NCI-H526 (cell line): ENCODE measurements at regions not wholly inside any gene's neighbourhood (a gene's known extent, or its start where the extent isn't known, plus 50 kb on each side); places are given as distances from the start of the nearest gene placed in this dataset.

ENCODE experiments used
- DNase-seq, 2 experiments: peaks; one replicate each; lab custom pipeline; 2025; lab: John Stamatoyannopoulos, UW

GRCh38 chr7:51369746-51370145 is 53.1 kb upstream of the COBL start:
- peak in 1 of 2 experiments; percentile 62 for DNase-seq

- DNase-seq = peak in 1 of 2 experiments; percentile 44
Measured at GRCh38 chr7:51369228-51369627, 52.6 kb upstream of the COBL start.

DNA sequence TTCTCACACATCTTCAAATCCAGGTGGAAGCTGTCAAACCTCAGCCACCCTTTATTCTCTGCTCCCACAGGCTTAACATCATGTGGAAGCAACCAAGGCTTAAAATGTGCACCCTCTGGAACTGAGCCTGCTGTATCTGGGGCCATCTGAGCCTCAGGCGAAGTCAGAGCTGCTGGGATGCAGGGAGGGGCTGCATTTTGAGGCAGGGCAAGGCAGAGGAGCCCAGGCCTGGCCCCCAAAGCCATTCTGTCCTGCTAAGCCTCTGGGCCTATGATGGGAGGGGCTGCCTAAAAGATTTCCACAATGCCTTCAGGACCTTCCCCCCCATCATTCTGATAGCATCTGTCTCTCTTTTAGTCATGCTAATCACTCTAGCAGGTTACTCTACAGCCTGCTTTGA is 51.7 kb upstream of the COBL start:
- no peak for DNase-seq

DNA sequence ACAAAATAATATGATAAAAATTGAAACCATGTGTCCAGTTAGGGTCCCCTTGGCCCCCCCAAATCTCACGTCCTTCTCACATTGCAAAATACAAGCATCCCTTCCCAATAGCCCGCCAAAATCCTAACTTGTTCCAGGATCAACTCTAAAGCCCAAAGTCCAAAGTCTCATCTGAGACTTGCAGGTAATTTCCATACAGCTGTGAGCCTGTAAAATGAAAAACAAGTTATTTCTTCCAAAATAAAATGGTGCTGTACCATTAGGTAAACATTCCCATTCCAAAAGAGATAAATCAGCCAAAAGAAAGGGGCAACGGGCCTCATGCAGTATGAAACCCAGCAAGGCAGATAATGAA is 51.0 kb upstream of the COBL start:
- DNase-seq = peak; percentile 80 to 81

DNA sequence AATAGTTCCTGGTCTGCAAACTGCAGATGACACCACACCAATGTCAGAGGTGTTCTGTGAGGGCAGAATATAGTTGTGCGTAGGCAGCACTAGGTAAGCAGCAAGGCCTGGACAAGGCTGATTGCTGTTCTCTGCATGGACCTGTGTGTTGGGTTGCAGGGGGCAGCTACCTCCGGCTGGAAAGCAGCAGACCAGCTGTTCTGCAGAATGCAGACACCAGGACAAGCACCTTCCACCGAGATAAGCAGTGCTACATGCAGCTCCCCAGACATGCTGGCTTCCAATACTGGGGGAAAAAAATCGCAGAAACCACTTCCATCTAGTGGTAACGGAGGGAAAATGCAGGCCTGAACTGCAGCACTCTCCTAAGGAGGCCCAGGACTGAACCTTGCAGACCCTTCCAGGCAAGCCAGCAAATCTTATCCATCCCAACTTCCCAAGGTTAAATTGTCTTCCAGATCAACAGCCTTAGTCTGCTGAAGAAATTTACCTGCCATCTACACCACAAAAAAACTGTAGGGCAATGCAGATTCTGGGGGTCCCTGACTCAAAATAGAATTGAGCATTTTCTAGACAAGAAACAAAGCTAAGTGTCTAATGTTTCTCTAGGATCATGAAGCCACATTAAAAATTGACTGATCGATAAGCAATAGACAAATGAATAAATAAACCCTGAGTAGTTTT is 50.5 kb upstream of the COBL start:
- peak; percentile 81 to 91 for DNase-seq
